SK-N-SH treated with all-trans-retinoic acid at 6 μM for 48 hours (cell line): ENCODE measurements at regions not wholly inside any gene's neighbourhood (a gene's known extent, or its start where the extent isn't known, plus 50 kb on each side); places are given as distances from the start of the nearest gene placed in this dataset.

Experiments used
- ATAC-seq: fragments of 200-7000 bp; cut with Tn5 transposase; 3 replicates; pipeline ENCODE4 v1.9.1; 2020; ENCODE audit warnings: mild to moderate bottlenecking, moderate library complexity
- ARNTL ChIP-seq: fragments of 450-650 bp; formaldehyde crosslinking; IDR thresholded peaks from 2 replicates; pipeline ENCODE4 v1.5.0; 2020; ENCODE audit warnings: low read depth, mild to moderate bottlenecking, moderate library complexity, borderline replicate concordance
- BACH2 ChIP-seq: fragments of 250-450 bp; sonication (Bioruptor Pico); IDR thresholded peaks from 2 replicates; pipeline ENCODE4 v1.9.0; 2021; ENCODE audit warnings: mild to moderate bottlenecking, borderline replicate concordance
- CSDC2 ChIP-seq: fragments of 250-450 bp; sonication (Bioruptor Pico); IDR thresholded peaks from 2 replicates; pipeline ENCODE4 v1.5.0; 2020; ENCODE audit warnings: mild to moderate bottlenecking, moderate library complexity
- ESRRG ChIP-seq: fragments of 250-450 bp; sonication (Bioruptor Pico); IDR thresholded peaks from 2 replicates; pipeline ENCODE4 v1.6.1; 2021; ENCODE audit warnings: mild to moderate bottlenecking
- ISL1 ChIP-seq: fragments of 250-450 bp; sonication (Bioruptor Pico); IDR thresholded peaks from 2 replicates; pipeline ENCODE4 v2.1.2; 2022; ENCODE audit warnings: mild to moderate bottlenecking, moderate library complexity
- OSR1 ChIP-seq: fragments of 250-450 bp; sonication (Bioruptor Pico); IDR thresholded peaks from 2 replicates; pipeline ENCODE4 v1.8.0; 2022; ENCODE audit warnings: moderate library complexity, mild to moderate bottlenecking, inconsistent platforms
- PPARA ChIP-seq: fragments of 250-450 bp; sonication (Bioruptor Pico); IDR thresholded peaks from 2 replicates; pipeline ENCODE4 v1.5.0; 2020; ENCODE audit warnings: mild to moderate bottlenecking, borderline replicate concordance
- RARB ChIP-seq: fragments of 250-450 bp; sonication (Bioruptor Pico); IDR thresholded peaks from 2 replicates; pipeline ENCODE4 v1.8.0; 2021; ENCODE audit warnings: mild to moderate bottlenecking, moderate library complexity
- TOX ChIP-seq: fragments of 250-450 bp; sonication (Bioruptor Pico); IDR thresholded peaks from 2 replicates; pipeline ENCODE4 v1.8.0; 2021; ENCODE audit warnings: mild to moderate bottlenecking, moderate library complexity, borderline replicate concordance
- ZC3H10 ChIP-seq: fragments of 250-450 bp; sonication (Bioruptor Pico); IDR thresholded peaks from 2 replicates; pipeline ENCODE4 v1.5.1; 2021; ENCODE audit warnings: mild to moderate bottlenecking, moderate library complexity
- ZFP3 ChIP-seq: fragments of 250-450 bp; sonication (Bioruptor Pico); IDR thresholded peaks from 2 replicates; pipeline ENCODE4 v1.5.0; 2020; ENCODE audit warnings: mild to moderate bottlenecking, moderate library complexity
- ZFP30 ChIP-seq: fragments of 450-650 bp; formaldehyde crosslinking; IDR thresholded peaks from 2 replicates; pipeline ENCODE4 v1.5.0; 2022; ENCODE audit warnings: mild to moderate bottlenecking, moderate library complexity
- ZNF70 ChIP-seq: fragments of 450-650 bp; formaldehyde crosslinking; IDR thresholded peaks from 2 replicates; pipeline ENCODE4 v1.5.0; 2020; ENCODE audit warnings: mild to moderate bottlenecking, moderate library complexity
- ZNF8 ChIP-seq: fragments of 450-650 bp; formaldehyde crosslinking; IDR thresholded peaks from 2 replicates; pipeline ENCODE4 v1.5.0; 2020; ENCODE audit warnings: mild to moderate bottlenecking, moderate library complexity
- TF ChIP-seq, protein P1 (sequence below): fragments of 250-450 bp; sonication (Bioruptor Pico); IDR thresholded peaks from 2 replicates; pipeline ENCODE4 v1.5.1; 2021; ENCODE audit warnings: mild to moderate bottlenecking, moderate library complexity
- TF ChIP-seq, protein P2 (sequence below): fragments of 250-450 bp; sonication (Bioruptor Pico); IDR thresholded peaks from 2 replicates; pipeline ENCODE4 v1.8.0; 2020; ENCODE audit warnings: mild to moderate bottlenecking, moderate library complexity, borderline replicate concordance
- TF ChIP-seq, protein P3 (sequence below): fragments of 250-450 bp; sonication (Bioruptor Pico); IDR thresholded peaks from 2 replicates; pipeline ENCODE4 v1.5.1; 2020; ENCODE audit warnings: low read depth, mild to moderate bottlenecking, moderate library complexity
- TF ChIP-seq, protein P4 (sequence below): fragments of 250-450 bp; sonication (Bioruptor Pico); IDR thresholded peaks from 2 replicates; pipeline ENCODE4 v1.5.0; 2020; ENCODE audit warnings: mild to moderate bottlenecking, moderate library complexity

DNA sequence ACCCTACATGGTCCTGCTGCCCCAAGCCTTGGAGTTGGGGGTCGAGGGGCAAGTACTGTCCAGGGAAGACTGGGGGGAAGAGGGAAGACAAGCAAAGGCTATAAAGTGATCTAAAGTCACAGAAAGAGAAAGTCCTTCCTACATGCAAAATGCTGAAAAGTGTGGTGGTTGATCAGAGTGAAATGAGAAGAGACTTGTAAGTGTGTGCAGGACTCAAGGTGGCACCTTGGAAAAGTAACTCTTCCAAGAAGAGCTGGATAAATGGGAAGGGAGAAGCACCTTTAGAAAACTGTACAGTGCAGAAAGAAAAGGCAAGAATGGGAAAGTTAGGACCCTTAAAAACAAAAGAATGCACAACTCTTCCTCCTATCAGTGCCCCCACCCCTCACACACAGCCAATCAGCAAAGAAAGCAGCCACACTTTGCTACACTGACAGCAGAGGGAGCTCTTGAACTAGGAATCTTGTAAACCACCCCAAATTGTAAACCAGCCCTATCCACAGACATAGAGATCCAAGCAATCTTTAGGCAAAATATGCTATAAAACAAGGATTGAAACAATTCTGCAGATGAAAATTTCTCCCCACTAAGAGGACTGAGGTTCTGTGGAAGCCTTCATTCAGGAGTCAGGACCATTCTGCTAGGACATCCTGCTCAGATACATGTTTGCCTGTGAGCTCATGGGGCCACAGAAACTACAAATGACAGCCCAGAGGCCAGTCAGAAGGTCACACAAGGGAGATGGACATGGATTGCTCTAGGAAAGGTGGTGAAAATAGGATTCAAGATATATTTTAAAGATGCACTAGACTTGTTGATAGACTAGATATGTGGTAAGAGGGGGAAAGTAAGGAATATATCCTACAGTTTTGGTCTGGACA lies 146.4 kb downstream of the FTCDNL1 start:
- TF ChIP-seq ZFP30 (CRISPR knock-in tag) (no peak), RARB (CRISPR knock-in tag) (no peak), ZNF70 (no peak)

DNA sequence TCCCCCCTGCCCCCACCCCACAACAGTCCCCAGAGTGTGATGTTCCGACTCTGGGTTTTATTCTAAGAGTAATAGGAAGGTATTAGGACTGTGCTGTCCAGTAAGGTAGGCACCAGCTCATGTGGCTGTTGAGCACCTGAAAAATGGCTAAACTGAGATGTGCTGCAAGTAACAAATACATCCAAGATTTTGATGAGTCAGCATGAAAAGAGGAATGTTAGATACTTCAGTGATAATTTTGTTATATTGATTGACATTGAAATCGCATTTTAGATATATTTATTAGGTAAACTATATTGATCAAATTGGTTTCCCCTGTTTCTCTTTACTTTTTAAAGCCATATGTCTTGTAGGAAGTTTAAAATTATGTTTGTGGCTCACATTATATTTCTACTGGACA lies 147.8 kb downstream of the FTCDNL1 start:
- ATAC-seq = no peak
- TF ChIP-seq, protein P1, sequence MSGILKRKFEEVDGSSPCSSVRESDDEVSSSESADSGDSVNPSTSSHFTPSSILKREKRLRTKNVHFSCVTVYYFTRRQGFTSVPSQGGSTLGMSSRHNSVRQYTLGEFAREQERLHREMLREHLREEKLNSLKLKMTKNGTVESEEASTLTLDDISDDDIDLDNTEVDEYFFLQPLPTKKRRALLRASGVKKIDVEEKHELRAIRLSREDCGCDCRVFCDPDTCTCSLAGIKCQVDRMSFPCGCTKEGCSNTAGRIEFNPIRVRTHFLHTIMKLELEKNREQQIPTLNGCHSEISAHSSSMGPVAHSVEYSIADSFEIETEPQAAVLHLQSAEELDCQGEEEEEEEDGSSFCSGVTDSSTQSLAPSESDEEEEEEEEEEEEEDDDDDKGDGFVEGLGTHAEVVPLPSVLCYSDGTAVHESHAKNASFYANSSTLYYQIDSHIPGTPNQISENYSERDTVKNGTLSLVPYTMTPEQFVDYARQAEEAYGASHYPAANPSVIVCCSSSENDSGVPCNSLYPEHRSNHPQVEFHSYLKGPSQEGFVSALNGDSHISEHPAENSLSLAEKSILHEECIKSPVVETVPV (CRISPR knock-in tag) = no peak
- no peak for TF ChIP-seq ISL1 (CRISPR knock-in tag)
- no peak for TF ChIP-seq ZFP3 (CRISPR knock-in tag)
- no peak for TF ChIP-seq ARNTL (CRISPR knock-in tag)
- no peak for TF ChIP-seq OSR1 (CRISPR knock-in tag)
- no peak for TF ChIP-seq ZNF8 (CRISPR knock-in tag)
- TF ChIP-seq, protein P2, sequence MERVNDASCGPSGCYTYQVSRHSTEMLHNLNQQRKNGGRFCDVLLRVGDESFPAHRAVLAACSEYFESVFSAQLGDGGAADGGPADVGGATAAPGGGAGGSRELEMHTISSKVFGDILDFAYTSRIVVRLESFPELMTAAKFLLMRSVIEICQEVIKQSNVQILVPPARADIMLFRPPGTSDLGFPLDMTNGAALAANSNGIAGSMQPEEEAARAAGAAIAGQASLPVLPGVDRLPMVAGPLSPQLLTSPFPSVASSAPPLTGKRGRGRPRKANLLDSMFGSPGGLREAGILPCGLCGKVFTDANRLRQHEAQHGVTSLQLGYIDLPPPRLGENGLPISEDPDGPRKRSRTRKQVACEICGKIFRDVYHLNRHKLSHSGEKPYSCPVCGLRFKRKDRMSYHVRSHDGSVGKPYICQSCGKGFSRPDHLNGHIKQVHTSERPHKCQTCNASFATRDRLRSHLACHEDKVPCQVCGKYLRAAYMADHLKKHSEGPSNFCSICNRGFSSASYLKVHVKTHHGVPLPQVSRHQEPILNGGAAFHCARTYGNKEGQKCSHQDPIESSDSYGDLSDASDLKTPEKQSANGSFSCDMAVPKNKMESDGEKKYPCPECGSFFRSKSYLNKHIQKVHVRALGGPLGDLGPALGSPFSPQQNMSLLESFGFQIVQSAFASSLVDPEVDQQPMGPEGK (CRISPR knock-in tag) = no peak
- no peak for TF ChIP-seq ZC3H10 (CRISPR knock-in tag)
- no peak for TF ChIP-seq ZNF70
- no peak for TF ChIP-seq CSDC2 (CRISPR knock-in tag)
- TF ChIP-seq, protein P3, sequence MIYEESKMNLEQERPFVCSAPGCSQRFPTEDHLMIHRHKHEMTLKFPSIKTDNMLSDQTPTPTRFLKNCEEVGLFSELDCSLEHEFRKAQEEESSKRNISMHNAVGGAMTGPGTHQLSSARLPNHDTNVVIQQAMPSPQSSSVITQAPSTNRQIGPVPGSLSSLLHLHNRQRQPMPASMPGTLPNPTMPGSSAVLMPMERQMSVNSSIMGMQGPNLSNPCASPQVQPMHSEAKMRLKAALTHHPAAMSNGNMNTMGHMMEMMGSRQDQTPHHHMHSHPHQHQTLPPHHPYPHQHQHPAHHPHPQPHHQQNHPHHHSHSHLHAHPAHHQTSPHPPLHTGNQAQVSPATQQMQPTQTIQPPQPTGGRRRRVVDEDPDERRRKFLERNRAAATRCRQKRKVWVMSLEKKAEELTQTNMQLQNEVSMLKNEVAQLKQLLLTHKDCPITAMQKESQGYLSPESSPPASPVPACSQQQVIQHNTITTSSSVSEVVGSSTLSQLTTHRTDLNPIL (CRISPR knock-in tag) = no peak
- no peak for TF ChIP-seq ESRRG (CRISPR knock-in tag)
- TF ChIP-seq TOX (CRISPR knock-in tag) = no peak
- no peak for TF ChIP-seq RARB (CRISPR knock-in tag)
- TF ChIP-seq, protein P4, sequence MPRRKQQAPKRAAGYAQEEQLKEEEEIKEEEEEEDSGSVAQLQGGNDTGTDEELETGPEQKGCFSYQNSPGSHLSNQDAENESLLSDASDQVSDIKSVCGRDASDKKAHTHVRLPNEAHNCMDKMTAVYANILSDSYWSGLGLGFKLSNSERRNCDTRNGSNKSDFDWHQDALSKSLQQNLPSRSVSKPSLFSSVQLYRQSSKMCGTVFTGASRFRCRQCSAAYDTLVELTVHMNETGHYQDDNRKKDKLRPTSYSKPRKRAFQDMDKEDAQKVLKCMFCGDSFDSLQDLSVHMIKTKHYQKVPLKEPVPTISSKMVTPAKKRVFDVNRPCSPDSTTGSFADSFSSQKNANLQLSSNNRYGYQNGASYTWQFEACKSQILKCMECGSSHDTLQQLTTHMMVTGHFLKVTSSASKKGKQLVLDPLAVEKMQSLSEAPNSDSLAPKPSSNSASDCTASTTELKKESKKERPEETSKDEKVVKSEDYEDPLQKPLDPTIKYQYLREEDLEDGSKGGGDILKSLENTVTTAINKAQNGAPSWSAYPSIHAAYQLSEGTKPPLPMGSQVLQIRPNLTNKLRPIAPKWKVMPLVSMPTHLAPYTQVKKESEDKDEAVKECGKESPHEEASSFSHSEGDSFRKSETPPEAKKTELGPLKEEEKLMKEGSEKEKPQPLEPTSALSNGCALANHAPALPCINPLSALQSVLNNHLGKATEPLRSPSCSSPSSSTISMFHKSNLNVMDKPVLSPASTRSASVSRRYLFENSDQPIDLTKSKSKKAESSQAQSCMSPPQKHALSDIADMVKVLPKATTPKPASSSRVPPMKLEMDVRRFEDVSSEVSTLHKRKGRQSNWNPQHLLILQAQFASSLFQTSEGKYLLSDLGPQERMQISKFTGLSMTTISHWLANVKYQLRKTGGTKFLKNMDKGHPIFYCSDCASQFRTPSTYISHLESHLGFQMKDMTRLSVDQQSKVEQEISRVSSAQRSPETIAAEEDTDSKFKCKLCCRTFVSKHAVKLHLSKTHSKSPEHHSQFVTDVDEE (CRISPR knock-in tag) = no peak
- TF ChIP-seq PPARA (CRISPR knock-in tag) = no peak

More for the DNA sequence above, 146.4 kb downstream of the FTCDNL1 start:
- ATAC-seq = peak; percentile 43; the same call in 1 of the 3 replicates

DNA sequence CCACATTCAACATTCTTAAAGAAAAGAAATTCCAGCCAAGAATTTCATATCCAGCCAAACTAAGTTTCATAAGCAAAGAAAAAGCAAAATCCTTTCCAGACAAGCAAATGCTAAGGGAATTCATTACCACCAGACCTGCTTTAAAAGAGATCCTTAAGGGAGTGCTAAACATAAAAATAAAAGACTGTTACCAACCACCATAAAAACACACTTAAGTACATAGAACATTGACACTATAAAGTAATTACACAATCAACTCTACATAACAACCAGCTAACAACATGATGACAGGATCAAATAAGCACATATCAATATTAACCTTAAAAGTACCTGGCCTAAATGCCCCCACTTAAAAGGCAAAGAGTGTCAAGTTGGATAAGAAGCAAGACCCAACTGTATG lies 153.5 kb downstream of the FTCDNL1 start:
- TF ChIP-seq CSDC2 (CRISPR knock-in tag) (no peak), ISL1 (CRISPR knock-in tag) (no peak), BACH2 (no peak), PPARA (CRISPR knock-in tag) (no peak), ESRRG (CRISPR knock-in tag) (no peak), ARNTL (CRISPR knock-in tag) (no peak)
- TF ChIP-seq, protein P3 (CRISPR knock-in tag) = no peak
- TF ChIP-seq, protein P1 (CRISPR knock-in tag) = no peak
- ATAC-seq = no peak
